Endometrium (tissue), 2 donors: ENCODE measurements at regions not wholly inside any gene's neighbourhood (a gene's known extent, or its start where the extent isn't known, plus 50 kb on each side); places are given as distances from the start of the nearest gene placed in this dataset.

Experiments
- FAIRE-seq: peaks from 2 replicates; lab custom pipeline; 2012; peaks lifted over from hg19 to GRCh38; lab: Jason Lieb, UNC
- donor health status: control.
- donor health status: control.

DNA sequence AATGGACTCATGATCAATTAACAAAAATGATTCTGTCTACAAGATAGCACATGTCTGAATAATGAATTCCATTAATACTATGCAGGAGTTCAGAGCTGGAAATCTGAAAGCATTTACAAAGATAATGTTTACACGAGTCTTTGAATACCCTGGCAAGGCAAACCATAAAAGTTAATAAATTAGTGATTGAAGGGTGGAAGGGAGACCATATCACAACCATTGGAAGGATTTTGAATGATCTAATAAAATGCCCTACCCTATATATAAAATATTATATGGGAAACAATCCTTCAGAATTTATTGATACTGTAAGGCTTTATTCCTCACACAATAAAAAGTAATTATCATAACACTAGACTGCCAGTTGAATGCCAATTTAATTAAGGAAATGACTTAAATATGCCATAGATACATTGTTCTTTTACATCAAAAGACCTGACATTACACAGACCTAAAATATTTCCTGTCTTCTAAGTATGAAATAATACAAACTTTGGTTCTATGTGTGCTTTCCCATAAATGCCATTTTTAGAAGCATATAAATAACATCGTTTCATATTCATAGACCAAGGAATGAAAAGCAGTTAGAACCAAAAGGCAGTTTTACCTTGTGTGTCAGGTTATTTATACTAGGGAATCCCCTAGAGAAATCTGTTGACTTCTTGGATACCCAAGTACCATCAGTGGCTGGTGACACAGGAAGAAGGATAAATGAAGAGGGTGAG, 249.2 kb upstream of the MARCKS start:
- FAIRE-seq = no peak

DNA sequence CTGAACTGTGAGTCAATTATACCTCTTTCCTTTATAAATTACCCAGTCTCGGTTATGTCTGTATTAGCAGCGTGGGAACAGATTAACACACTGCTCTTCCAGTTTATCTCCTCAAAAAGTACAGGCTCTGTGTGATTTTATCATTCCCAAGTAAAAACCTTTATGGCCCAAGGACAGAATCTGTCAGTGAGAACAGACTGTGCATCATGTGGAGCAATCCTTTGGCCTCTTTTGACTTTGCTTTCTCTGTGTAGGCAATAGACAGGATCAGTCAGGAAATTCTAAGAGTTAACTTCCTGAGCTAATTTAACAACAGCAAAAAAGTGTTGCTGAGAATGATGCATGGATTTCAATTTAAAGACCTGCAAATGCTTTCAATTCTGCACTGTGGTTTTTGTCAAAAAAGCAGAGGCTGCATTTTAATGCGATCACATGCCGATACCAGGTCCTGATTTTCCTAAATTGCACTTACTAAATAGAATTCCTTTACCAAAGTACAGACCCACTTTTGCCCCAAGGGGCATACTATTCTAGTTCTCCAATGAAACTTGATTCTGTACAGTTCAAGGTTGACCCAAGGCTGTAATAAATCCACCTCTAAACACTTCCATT, 246.7 kb upstream of the MARCKS start:
- no peak for FAIRE-seq

DNA sequence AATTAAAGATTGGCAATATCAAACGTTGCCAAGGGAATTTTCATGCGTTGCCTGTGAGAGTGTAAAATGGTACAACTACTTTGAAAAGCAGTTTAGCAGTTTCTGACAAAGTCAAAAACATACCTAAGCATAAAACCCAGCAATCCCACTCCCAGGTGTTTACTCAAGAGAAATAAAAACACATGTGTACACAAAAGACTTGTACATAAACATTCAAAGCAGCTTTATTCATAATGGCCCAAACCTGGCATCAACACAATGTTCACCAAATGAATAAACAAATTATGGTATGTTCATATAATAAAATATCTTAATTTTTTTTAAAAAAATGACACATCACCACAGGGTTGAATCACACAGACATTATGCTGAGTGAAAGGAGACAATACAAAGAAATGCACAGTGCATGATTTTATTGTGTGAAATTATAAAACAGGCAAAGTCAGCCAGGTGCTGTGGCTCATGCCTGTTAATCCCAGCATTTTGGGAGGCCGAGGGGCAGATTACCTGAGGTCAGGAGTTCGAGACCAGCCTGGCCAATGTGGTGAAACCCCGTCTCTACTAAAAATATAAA, 240.4 kb upstream of the MARCKS start:
- FAIRE-seq = no peak

DNA sequence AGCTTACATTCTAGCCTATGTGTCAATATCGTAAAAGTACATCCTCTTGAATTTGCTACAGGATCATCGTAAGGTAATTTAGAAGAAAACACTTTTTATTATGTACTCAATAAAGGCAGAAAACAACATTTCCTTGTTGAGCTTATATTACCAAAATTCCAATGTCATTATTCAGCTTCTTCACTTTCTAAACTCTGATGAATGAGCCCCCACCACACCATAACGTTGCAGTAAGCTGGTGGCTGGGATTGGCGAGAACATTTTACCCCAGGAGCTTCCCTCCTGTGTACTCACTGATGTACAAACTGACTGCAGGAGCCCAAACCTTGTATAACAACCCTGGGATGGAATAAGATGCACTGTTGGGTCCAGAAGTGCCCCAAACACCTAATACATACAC, 238.1 kb upstream of the MARCKS start:
- no peak for FAIRE-seq

DNA sequence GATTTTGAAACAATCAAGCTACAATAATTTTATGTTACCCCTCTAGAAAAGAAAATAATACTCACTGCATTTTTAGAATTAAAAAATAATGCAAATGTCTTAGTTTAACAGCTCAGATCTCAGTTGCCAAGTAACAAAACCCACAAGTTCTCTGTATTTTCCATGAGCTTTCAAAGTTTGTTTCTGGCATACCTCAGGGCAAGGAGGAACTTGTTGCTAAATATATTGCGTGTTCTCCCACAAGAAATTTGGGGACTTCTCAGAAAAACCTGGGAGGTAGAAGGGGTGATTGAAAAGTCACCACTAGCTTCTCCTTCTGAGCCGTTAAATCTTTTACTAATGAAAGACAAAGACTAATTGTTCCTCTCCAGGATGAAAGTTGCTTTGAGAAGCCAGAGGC, 236.8 kb upstream of the MARCKS start:
- no peak for FAIRE-seq

DNA sequence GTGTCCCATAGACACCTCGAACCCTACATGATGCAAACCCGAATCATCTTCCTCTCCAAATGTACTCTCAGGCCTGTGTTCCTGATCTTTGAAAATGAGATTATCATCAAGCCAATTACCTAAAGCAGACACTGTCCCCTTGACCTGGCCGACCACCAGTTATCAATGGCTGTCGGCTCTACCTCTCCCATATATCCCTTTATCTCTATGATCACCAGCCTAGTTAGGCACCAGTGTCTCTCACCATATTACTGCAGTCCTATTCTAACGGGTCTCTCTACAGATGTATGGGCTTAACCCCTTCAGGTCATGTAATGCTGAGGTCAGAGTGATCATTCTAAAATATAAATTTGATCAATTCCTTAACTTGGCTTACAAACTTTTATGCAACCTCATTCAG, 234.9 kb upstream of the MARCKS start:
- no peak for FAIRE-seq

DNA sequence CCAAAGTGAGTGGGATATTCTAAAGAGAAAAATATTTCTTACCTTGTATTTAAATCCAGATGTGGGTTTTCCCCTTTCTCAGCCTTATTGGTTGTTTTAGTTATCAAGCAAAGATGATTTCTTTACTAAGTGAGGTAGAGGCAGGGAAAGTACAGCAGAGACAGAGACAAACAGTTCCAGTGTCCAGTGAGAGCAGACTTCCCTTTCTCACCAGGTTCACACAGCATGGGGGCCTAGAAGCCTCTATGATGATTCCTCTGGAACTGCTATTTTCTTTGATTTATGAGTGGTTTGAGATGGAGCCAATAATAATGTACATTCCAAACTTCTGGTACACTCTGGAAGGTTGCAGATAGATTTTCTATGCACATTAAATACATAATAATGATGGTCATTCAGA, 234.0 kb upstream of the MARCKS start:
- no peak for FAIRE-seq

DNA sequence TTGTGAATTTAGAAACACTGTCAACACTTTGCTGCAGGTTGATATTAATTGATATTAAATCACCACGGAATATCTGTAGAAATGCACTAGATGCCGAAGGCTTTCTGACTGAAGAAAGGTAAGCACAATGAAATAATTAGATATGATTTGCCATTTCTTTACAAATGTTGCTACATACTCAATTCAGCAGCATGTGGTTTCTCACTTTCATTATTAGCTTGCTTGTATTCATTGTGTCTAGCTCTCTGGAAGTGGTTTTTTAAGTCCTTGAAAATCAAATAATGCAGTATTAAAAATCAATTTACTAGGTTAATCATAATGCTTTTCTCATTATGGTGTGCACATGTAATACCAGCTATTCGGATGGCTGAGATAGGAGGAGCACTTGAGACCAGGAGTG, 231.3 kb upstream of the MARCKS start:
- no peak for FAIRE-seq

DNA sequence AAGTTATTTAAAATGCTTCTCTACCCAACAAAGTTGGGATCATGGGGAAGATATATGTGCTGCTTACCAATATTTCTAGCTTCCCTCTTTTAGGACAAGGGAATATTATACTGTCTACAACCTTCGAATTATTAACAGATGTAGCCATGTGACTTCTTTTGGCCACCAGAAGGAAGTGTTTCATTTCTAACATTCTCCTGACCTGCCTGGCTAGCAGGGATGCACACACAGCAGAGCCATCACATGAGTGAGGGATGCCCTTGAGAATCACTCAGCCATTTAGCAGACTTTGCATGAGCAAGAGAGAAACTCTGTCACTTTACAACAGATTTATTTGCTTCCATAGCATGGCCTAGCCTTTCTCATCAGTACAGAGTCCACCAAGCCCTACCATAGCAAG, 230.7 kb upstream of the MARCKS start:
- FAIRE-seq = no peak

DNA sequence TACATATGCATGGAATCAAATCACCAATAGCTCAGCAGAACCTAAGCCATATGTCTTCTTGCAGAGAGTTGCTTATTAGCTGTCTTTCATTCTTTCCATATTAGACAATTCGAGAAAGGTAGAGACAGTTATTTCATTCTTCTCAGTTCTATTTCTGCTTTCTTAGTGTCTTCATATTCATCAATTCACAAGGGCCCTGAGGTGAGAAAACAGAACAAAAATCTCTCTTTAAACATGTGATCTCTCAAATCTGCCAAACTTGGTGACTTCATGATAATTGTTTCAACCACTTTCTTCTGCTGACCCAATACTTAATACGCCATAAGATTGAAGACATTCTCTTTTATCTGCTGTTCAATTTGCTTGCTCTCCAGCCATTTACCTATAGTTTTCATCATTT, 229.7 kb upstream of the MARCKS start:
- FAIRE-seq = no peak

DNA sequence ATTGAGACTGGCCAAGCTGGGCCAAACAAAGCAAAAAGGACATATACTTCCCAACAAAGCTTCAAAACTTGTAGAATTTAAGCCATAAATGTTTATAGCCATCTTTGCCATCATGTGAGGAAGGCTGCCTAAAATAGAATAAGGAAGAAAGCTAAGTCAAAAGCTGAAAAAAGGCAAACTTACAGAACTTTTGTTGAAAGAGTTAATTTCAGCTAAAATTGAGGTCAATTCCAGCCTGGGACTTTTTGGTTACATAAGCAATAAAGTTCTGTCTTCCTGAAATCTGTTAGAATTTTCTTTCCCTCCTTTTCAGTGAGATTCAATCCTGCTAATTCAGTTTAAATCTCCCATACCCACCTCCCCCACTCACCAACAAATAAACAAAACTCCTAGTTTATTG, 227.9 kb upstream of the MARCKS start:
- no peak for FAIRE-seq

DNA sequence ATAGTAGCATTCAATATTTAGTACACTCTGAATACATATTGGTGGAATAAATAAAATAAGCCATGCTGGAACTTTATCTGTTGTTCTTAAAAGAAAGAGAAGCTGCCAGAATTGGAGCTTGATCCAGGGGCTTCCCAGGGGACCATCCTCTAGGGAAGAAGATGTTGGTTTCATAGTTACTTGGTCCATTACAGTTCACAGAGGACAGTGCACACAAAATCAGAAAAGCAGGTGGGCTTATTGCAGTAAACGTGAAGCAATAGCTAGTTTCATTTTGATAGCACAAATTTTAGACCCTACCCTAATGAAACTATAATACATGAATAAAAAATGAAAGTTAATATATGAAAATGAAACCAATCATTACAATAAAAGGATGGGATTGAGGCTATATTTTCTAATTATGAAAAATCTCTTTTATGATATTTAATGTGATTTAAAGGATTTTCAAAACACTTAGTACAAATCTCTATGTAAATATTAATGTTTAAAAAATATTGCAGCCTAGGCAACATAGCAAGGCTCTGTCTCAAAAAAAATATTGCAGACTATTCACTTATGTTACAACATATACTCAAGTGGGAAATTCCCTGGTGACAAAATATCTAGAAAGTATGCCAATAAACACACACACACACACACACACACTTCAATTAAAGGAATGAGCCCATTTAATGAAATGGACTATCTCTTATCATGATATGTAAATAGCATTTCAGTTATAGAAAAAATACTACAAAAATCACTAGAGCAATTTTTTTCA, 227.0 kb upstream of the MARCKS start:
- no peak for FAIRE-seq

DNA sequence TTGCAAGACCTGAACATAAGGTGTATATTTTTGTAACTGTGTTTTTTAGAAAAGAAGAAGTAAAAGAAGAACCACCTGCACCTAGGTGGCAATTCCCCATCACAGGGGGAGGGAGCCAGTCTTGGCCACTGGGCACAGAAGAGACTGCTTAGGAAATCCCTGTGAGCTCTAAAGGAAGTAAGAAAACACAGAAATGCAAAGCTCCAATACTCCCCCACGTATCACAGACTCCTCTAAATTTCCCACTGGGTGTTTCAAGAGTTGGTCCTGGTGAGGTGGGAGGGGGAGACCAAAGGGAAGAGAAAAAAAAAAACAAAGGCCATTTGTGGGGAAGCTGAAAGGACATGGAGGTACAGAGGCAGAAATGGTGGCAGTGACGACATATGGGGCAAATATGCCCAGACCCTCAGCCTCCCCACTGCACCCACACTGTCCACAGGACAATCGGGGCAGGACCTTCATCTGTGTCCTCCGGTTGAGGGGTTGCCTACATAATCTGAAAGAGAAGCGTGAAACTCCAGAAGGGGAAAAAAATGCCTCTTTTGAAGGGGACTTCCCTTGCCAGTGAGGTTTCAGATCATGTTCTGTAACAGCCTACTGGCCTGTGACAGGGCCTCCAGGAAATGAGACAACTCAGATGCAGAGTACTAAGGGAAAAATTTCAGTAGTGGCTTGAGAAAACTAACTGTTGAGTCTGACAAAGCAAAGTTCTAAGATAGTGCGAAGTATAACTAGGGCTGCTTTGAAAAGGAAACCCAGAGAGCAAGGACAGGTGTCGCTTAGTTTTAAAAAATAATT, 226.2 kb upstream of the MARCKS start:
- FAIRE-seq = no peak

DNA sequence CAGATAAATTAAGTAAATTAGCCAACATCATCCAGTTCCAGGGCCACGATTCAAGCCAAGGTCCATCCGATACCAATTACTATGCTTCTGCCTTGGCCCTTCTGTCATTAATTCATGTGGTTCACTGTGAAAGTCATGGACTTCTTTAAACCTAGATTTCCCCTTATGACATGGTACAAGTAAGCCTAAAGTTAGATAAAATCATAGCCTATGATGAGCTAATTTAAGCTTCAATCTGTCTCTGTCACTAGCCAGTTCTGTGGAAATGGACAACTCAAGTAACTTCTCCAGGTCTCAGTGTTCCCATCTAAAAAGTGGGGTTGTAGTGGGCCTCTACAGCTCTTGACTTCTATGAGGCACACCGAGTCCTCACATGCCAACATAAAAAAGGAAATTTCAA, 225.5 kb upstream of the MARCKS start:
- no peak for FAIRE-seq

DNA sequence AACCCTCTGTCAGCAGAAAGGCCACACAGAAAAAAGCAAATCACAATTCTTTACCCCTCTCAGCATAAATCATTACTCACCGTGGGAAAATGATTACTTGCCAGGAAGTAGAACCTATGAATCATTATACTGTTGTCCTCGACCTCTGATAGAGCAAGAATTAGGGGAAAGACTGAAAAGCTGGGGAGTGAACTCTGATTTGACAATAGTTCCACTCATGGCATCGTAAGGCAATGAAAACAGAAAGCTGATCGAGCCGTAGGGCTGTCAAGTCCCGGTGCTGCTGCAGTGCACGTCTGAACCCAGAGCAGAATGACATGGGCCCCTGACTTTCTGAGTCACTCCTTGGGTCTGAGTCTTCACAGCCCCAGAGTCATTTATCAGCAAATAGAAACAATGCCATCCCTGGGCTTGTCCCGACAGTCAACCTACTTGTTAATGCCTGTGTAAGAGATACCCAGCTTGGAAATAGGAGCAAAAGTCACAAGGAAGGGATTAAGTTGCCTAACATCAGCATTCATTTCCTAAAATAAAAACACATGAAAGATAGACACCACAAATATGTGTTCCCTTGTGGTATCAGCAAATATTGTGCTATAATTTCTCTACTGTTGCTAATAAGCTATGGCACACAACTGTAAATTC, 224.8 kb upstream of the MARCKS start:
- FAIRE-seq = no peak

DNA sequence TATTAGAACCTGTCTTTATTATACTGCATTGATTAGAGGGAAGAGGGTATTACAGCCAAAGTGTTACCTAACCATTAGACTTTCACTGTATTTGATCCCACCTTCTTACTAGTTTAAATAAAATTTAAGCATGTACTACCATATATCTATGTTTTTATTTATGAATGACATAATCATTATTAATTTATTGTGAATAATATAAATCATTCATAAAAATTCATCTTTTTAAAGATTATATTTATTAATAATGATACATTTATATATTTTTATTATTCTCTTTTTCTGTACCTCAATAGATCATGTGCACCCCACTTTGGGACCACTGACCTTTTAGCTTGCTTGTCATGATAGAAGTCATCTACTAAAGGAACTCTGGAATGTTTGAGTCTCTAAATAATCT, 223.5 kb upstream of the MARCKS start:
- FAIRE-seq = no peak

DNA sequence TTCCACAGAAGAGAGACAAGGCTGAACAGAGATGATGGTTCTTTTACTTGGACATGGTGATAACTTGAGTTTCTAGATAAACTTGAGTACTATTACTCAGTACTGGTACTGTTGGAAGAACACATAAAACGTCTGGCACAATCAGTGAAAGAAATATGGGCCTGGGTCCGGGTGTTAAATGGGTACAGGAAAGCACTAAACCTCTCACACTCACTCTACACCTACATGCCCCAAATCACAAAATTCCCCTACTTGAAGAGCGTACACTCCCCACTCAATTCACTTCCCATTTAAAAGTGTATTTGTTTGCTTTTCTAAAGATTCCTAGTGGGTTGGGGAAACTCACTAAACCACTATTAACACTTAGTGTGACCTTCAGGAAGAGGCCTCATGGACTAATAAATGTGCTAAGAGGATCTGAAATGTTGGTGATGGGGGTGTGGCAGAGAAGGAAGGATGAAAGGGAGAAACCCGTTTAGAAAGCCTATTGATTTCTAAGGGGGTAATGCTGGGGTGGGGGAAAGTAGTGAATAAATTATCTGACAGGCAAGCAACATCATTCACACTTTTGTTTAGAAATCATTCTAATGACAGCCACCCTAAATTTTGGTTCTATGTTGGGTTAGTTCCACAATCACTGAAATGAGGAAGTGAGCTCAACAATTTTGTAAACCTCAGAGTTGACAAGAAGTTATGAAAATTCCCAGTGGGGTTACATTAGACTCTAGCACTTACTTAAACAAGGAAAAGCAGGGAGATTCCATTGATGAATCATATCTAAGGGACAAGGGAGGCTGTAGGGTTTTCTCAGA, 222.6 kb upstream of the MARCKS start:
- FAIRE-seq = no peak

DNA sequence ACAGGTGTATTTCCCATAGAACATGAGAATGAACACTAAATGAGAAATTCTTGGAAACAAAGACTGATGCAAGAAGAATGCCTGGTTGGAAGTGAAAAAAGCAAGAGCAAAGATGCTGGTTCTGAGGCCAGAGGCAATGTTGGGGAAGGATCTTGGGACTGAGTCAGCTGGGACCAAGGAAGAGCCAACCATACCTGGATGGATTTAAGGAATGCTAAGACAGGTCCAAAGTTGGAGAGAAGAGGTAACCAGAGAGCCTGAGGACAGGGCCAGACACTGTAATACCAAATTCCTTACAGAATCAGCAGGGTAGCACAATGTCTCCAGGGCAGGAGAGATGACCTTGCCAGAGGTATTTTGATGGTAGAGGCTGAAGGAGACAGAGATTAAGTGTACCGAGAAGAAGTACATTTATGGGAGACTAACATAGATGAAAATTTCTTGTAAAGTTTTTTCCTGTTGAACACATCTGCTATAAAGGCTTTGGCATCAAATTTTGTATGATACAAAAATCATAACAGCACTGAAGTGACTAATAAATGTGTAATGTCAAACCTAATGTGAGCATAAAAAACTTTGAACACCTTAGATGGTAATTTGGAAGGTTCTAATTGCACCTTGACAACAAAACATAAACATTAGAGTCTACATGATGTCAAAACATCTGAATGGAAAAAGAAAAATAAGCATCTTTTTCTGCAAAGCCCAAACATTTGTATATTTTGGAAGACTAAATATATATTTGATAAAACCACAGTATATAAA, 221.7 kb upstream of the MARCKS start:
- FAIRE-seq = no peak

DNA sequence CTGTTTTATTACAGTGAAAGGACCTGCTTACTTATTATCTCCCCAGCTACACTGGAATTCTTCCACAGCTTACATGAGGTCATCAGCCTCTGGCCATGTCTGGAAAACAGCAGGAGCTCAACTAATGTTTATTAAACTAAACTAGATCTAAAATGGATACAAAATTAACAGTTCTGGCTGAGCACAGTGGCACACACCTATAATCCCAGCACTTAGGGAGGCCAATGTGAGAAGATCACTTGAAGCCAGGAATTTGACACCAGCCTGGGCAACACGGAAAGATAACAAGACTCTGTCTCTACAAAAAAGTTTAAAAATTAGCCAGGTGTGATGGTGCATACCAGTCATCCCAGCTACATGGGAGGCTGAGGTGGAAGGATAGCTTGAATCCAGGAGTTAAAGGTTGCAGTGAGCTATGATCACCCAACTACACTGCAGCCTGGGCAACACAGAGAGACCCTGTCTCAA, 220.8 kb upstream of the MARCKS start:
- FAIRE-seq = no peak

DNA sequence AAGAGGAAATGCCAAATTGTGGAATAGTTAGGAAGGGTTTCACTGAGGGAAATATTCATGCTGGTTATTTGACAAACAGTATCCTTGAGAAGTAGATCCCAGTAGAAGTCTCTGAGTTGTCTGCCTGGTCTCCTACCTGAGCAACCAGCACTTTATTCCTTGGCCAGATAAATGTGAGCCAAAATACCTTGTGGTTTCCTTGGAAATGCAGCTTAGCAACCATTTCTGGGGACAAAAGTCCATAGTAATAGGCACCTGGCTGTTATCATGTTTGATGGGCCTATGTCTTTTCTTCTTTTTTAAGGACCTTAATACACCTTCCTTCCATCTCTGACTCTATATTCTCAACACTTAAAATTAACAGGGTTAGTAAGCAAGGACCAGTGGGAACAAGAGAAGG, 217.1 kb upstream of the MARCKS start:
- no peak for FAIRE-seq
